Prostate gland (tissue), 2 donors: ENCODE measurements at regions not wholly inside any gene's neighbourhood (a gene's known extent, or its start where the extent isn't known, plus 50 kb on each side); places are given as distances from the start of the nearest gene placed in this dataset.
"Not testable (repeated sequence)": the region's sequence is repeated elsewhere in the genome, so short reads cannot be mapped to it uniquely, and the experiment has no call there.

ENCODE experiments used
- DNase-seq: peaks from one replicate; pipeline ENCODE4 v3.0.0-alpha.2; 2019; ENCODE audit warnings: low spot score
- H3K27ac ChIP-seq, 2 donors: fragments of 200-600 bp; sonication (generic); 2 replicates each; pipeline ENCODE4 v1.5.1; 2017 to 2019
- H3K27me3 ChIP-seq: fragments of 200-600 bp; sonication (generic); replicated peaks from 2 replicates; pipeline ENCODE4 v1.5.1; 2019; ENCODE audit not compliant: insufficient read depth
- H3K36me3 ChIP-seq, 2 donors: fragments of 200-600 bp; sonication (generic); 1 replicate in 1 of 2; 2 replicates in 1 of 2; pipeline versions ENCODE4 v1.5.1 to v1.8.1; 2017 to 2019
- H3K4me1 ChIP-seq: fragments of 200-600 bp; sonication (generic); replicated peaks from 2 replicates; pipeline ENCODE4 v1.5.1; 2019
- H3K4me3 ChIP-seq, 2 donors: fragments of 200-600 bp; sonication (generic); 2 replicates each; pipeline ENCODE4 v1.5.1; 2017 to 2019
- H3K9me3 ChIP-seq: fragments of 200-600 bp; sonication (generic); 2 replicates; pipeline ENCODE4 v1.5.1; 2017
- CTCF ChIP-seq, 4 experiments: fragments of 200-600 bp in 2 of 4; fragments of 450-650 bp in 2 of 4; sonication (generic) in 2 of 4; IDR thresholded peaks; 1 replicate in 3 of 4; 2 replicates in 1 of 4; pipeline ENCODE4 v1.5.1; 2016 to 2019; ENCODE audit warnings: antibody characterized with exemption in 4 of 4, mild to moderate bottlenecking in 2 of 4, moderate library complexity in 2 of 4
- POLR2A ChIP-seq: fragments of 450-650 bp; IDR thresholded peaks from one replicate; pipeline ENCODE4 v1.6.1; 2016; ENCODE audit warnings: antibody characterized with exemption, mild to moderate bottlenecking
- POLR2AphosphoS5 ChIP-seq: sonication (generic); formaldehyde crosslinking; IDR thresholded peaks from one replicate; pipeline ENCODE4 v1.6.1; 2017; ENCODE audit warnings: antibody characterized with exemption
- WGBS: methylation state at CpG from one replicate; pipeline ENCODE4 v1.1.5; 2018; 5-methylcytosine and 5-hydroxymethylcytosine counted together
- intact Hi-C: fragments of 100-400 bp; cut with DNase I; formaldehyde crosslinking; loops from one replicate; pipeline ENCODE4 v1.14.2; 2022

- Histone ChIP-seq H3K9me3 (no peaks in the 10 kb centered on the region), H3K4me3 (no peak overlapping the region), H3K36me3 (no peaks in the 10 kb centered on the region), H3K27ac (no peak overlapping the region), H3K4me1 (no peaks in the 10 kb centered on the region), H3K27me3 (no peaks in the 10 kb centered on the region)
- DNase-seq = no peak
- TF ChIP-seq POLR2A (no peak), POLR2AphosphoS5 (no peak), CTCF (IDR thresholded peaks at IDR 0.05) (no peak)
- intact Hi-C loops = no loop called here
- WGBS = 58% methylated on average over 1 of the region's 1 CpG
Observed at GRCh38 chr2:125243074-125243473, 1218.0 kb downstream of the CNTNAP5 start.

GRCh38 chr2:125254010-125254409 is 1228.9 kb downstream of the CNTNAP5 start:
- no peaks in the 10 kb centered on the region for H3K9me3 ChIP-seq
- intact Hi-C loops = no loop called here
- no peak overlapping the region for H3K27ac ChIP-seq
- no peak for DNase-seq
- no peak overlapping the region for H3K4me3 ChIP-seq
- WGBS = 86% methylated on average over 6 of the region's 6 CpGs
- TF ChIP-seq POLR2A (no peak), POLR2AphosphoS5 (no peak), CTCF (IDR thresholded peaks at IDR 0.05) (no peak)
- no peaks in the 10 kb centered on the region for H3K36me3 ChIP-seq
- H3K27me3 ChIP-seq = no peaks in the 10 kb centered on the region
- no peaks in the 10 kb centered on the region for H3K4me1 ChIP-seq

GRCh38 chr2:125259451-125259850 is 1234.4 kb downstream of the CNTNAP5 start:
- H3K27me3 ChIP-seq = no peaks in the 10 kb centered on the region
- TF ChIP-seq POLR2AphosphoS5 = no peak
- no peak for TF ChIP-seq CTCF (IDR thresholded peaks at IDR 0.05)
- no peak for TF ChIP-seq POLR2A
- H3K36me3 ChIP-seq = no peaks in the 10 kb centered on the region
- H3K4me3 ChIP-seq = no peak overlapping the region
- WGBS = 72% methylated on average over 6 of the region's 6 CpGs
- no peaks in the 10 kb centered on the region for H3K9me3 ChIP-seq
- intact Hi-C loops = no loop called here
- H3K4me1 ChIP-seq = no peaks in the 10 kb centered on the region
- no peak overlapping the region for H3K27ac ChIP-seq
- no peak for DNase-seq

GRCh38 chr2:125260366-125260930 is 1235.4 kb downstream of the CNTNAP5 start:
- H3K27me3 ChIP-seq, H3K9me3 ChIP-seq, H3K36me3 ChIP-seq, H3K4me3 ChIP-seq, intact Hi-C loops, DNase-seq, H3K27ac ChIP-seq, H3K4me1 ChIP-seq: not testable (repeated sequence)

- Histone ChIP-seq H3K27me3 (no peaks in the 10 kb centered on the region), H3K9me3 (no peaks in the 10 kb centered on the region), H3K27ac (no peak overlapping the region), H3K4me1 (no peaks in the 10 kb centered on the region), H3K4me3 (no peak overlapping the region), H3K36me3 (no peaks in the 10 kb centered on the region)
- TF ChIP-seq POLR2A = no peak
- TF ChIP-seq POLR2AphosphoS5 = no peak
- TF ChIP-seq CTCF (IDR thresholded peaks at IDR 0.05) = no peak
- intact Hi-C loops = no loop called here
- no peak for DNase-seq
- WGBS = 78% methylated on average over 1 of the region's 1 CpG
Observed at GRCh38 chr2:125264453-125264852, 1239.4 kb downstream of the CNTNAP5 start.
